Upper lobe of left lung (tissue), 6 donors: ENCODE measurements at regions not wholly inside any gene's neighbourhood (a gene's known extent, or its start where the extent isn't known, plus 50 kb on each side); places are given as distances from the start of the nearest gene placed in this dataset.

ENCODE experiments used
- ATAC-seq, 2 donors: fragments of 200-7000 bp; cut with Tn5 transposase; one replicate each; pipeline ENCODE4 v1.9.1; 2022; ENCODE audit warnings: mild to moderate bottlenecking in 2 of 2, moderate library complexity in 2 of 2; ENCODE audit not compliant: low FRiP score in 2 of 2
- DNase-seq, 2 donors: peaks; one replicate each; pipeline ENCODE4 v3.0.0-alpha.2; 2019 to 2020
- H3K27ac ChIP-seq, 4 donors: fragments of 200-600 bp; sonication (generic); one replicate each; pipeline ENCODE4 v1.5.1; 2016 to 2019
- H3K27me3 ChIP-seq, 4 donors: fragments of 200-600 bp; sonication (generic); one replicate each; pipeline ENCODE4 v1.5.1; 2017 to 2019
- H3K36me3 ChIP-seq, 4 donors: fragments of 200-600 bp; sonication (generic); one replicate each; pipeline ENCODE4 v1.5.1; 2016 to 2019
- H3K4me1 ChIP-seq, 4 donors: fragments of 200-600 bp; sonication (generic); one replicate each; pipeline ENCODE4 v1.5.1; 2018 to 2019
- H3K4me3 ChIP-seq, 4 donors: fragments of 200-600 bp; sonication (generic); one replicate each; pipeline ENCODE4 v1.5.1; 2017 to 2019; ENCODE audit warnings: mild to moderate bottlenecking in 2 of 4, moderate library complexity in 1 of 4
- H3K9me3 ChIP-seq, 4 donors: fragments of 200-600 bp; sonication (generic); one replicate each; pipeline ENCODE4 v1.5.1; 2018 to 2019
- CTCF ChIP-seq, 6 experiments: fragments of 450-650 bp in 4 of 6; fragments of 200-600 bp in 2 of 6; sonication (generic) in 2 of 6; IDR thresholded peaks; one replicate each; pipeline ENCODE4 v1.5.1; 2016 to 2019; ENCODE audit warnings: antibody characterized with exemption in 6 of 6
- EP300 ChIP-seq, 4 donors: sonication (generic); formaldehyde crosslinking; IDR thresholded peaks; one replicate each; pipeline ENCODE4 v1.5.1; 2017; ENCODE audit warnings: antibody characterized with exemption in 4 of 4, control low read depth in 2 of 4
- POLR2A ChIP-seq, 4 donors: fragments of 450-650 bp; IDR thresholded peaks; one replicate each; pipeline ENCODE4 v1.5.1; 2016 to 2017; ENCODE audit warnings: antibody characterized with exemption in 4 of 4, mild to moderate bottlenecking in 2 of 4
- POLR2AphosphoS5 ChIP-seq, 2 donors: sonication (generic); formaldehyde crosslinking; IDR thresholded peaks; one replicate each; pipeline ENCODE4 v1.5.1; 2017; ENCODE audit warnings: antibody characterized with exemption in 2 of 2
- WGBS, 2 donors: methylation state at CpG; one replicate each; pipeline ENCODE4 v1.1.5; 2017 to 2018; 5-methylcytosine and 5-hydroxymethylcytosine counted together
- donor health status: DM: no; HTN: no; CAD: no; lungs with moderate emphysema.
- donor health status: DM: no; HTN: yes; CAD: no; lungs with severe emphysema.

GRCh38 chr11:24311974-24312373, 184.9 kb upstream of the LUZP2 start:
- TF ChIP-seq POLR2AphosphoS5 (IDR thresholded peaks at IDR 0.05) (no peak), EP300 (IDR thresholded peaks at IDR 0.05) (no peak), CTCF (IDR thresholded peaks at IDR 0.05) (no peak)
- Histone ChIP-seq H3K27ac (no peak overlapping the region), H3K27me3 (no peaks in the 10 kb centered on the region), H3K36me3 (no peaks in the 10 kb centered on the region), H3K4me3 (no peak overlapping the region), H3K9me3 (peaks cover 0 to 3% (median 0%) of the 10 kb centered on the region in 4 donors), H3K4me1 (no peaks in the 10 kb centered on the region)
- ATAC-seq (no peak), DNase-seq (no peak)
- 73 to 76% methylated on average over 2 of the region's 2 CpGs for WGBS, 2 donors

- no peak for DNase-seq
- H3K36me3 ChIP-seq: no peaks in the 10 kb centered on the region
- H3K27ac ChIP-seq: no peak overlapping the region
Measured at GRCh38 chr11:24312464-24313238, 184.2 kb upstream of the LUZP2 start.

DNA sequence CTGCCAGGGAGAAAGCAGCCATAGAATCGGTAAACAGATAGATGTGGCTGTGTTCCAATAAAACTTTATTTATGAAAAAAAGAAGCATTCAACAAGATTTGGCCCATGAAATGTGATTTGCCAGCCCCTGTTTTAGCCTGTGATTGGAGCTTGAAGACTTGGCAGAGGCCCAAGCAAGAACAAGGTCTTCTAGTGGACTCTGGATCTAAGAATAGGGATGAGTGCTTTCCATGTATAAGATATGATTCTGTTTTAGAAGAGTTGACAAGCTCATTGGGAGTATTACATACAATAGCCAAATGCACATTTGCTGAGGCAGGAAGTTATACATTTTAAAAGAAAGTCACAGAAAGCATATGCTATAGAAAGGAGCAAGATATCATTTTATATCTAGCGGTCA, 175.6 kb upstream of the LUZP2 start:
- no peak for ATAC-seq
- no peak for DNase-seq
- no peak for TF ChIP-seq EP300 (IDR thresholded peaks at IDR 0.05)
- TF ChIP-seq CTCF (IDR thresholded peaks at IDR 0.05): no peak
- TF ChIP-seq POLR2A (IDR thresholded peaks at IDR 0.05): no peak
- TF ChIP-seq POLR2AphosphoS5 (IDR thresholded peaks at IDR 0.05): no peak
- peaks cover 0 to 8% (median 0%) of the 10 kb centered on the region in 4 donors for H3K9me3 ChIP-seq
- no peaks in the 10 kb centered on the region for H3K4me1 ChIP-seq
- H3K27ac ChIP-seq: no peak overlapping the region
- 93 to 95% methylated on average over 2 of the region's 2 CpGs for WGBS, 2 donors
- H3K4me3 ChIP-seq: no peak overlapping the region
- H3K27me3 ChIP-seq: no peaks in the 10 kb centered on the region
- no peaks in the 10 kb centered on the region for H3K36me3 ChIP-seq

More at GRCh38 chr11:24312464-24313238, 184.2 kb upstream of the LUZP2 start:
- no peak for TF ChIP-seq POLR2AphosphoS5 (IDR thresholded peaks at IDR 0.05)
- no peak for TF ChIP-seq POLR2A (IDR thresholded peaks at IDR 0.05)
- TF ChIP-seq CTCF (IDR thresholded peaks at IDR 0.05): no peak
- TF ChIP-seq EP300 (IDR thresholded peaks at IDR 0.05): no peak
- Histone ChIP-seq H3K27me3 (no peaks in the 10 kb centered on the region), H3K4me3 (no peak overlapping the region), H3K4me1 (no peaks in the 10 kb centered on the region), H3K9me3 (peaks cover 0 to 3% (median 0%) of the 10 kb centered on the region in 4 donors)
- WGBS, 2 donors: 69 to 74% methylated on average over 2 of the region's 2 CpGs
- no peak for ATAC-seq

DNA sequence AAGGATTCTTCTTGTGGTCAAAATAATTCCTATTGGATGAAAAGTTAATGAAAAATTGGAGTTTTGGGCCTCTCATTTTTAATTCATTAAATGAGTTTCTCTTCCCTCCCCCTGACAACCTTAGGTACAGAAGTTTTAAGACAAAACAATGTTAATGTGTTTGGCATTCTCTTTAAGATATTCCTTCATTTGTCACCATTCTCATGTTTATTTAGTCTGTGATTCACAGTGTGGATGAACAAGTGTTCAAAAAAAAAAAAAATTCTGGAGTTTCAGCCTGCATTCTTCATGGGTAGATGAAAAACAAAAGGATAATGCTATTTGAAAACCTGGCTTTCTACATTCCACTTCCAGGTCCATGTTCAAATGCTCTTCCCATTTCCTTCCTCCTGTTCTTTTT, 172.6 kb upstream of the LUZP2 start:
- H3K36me3 ChIP-seq: no peaks in the 10 kb centered on the region
- H3K4me1 ChIP-seq: no peaks in the 10 kb centered on the region
- H3K4me3 ChIP-seq: no peak overlapping the region
- no peaks in the 10 kb centered on the region for H3K9me3 ChIP-seq
- no peak overlapping the region for H3K27ac ChIP-seq
- ATAC-seq (no peak), DNase-seq (no peak)
- H3K27me3 ChIP-seq: no peaks in the 10 kb centered on the region
- TF ChIP-seq POLR2A (IDR thresholded peaks at IDR 0.05) (no peak), CTCF (IDR thresholded peaks at IDR 0.05) (no peak), POLR2AphosphoS5 (IDR thresholded peaks at IDR 0.05) (no peak), EP300 (IDR thresholded peaks at IDR 0.05) (no peak)

DNA sequence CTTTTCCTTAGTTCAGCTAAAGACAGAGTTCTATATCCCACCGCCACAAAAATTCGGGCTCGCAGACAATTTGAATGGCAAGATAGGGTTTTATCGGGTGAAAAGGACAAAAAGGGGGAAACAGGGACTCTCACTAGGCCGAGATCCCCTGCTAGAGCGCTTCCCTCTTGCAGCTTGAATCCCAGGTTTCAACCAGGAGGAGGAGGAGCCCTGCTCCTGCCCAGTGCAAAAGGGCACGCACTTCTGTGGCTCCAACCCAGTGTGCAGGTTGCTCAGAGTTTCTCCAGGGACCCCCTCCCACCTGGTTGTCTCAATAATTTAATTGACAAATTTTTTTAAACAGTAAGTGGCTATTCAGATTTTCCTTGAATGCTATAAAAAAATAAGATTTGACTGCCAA, 152.6 kb upstream of the LUZP2 start:
- H3K27ac ChIP-seq: no peak overlapping the region
- TF ChIP-seq POLR2A (IDR thresholded peaks at IDR 0.05) (no peak), CTCF (IDR thresholded peaks at IDR 0.05) (no peak), POLR2AphosphoS5 (IDR thresholded peaks at IDR 0.05) (no peak), EP300 (IDR thresholded peaks at IDR 0.05) (no peak)
- no peak overlapping the region for H3K4me3 ChIP-seq

More for the DNA sequence above, 152.6 kb upstream of the LUZP2 start:
- ATAC-seq: no peak
- no peaks in the 10 kb centered on the region for H3K27me3 ChIP-seq
- no peaks in the 10 kb centered on the region for H3K4me1 ChIP-seq
- no peaks in the 10 kb centered on the region for H3K9me3 ChIP-seq
- 77 to 79% methylated on average over 7 of the region's 7 CpGs for WGBS, 2 donors
- no peaks in the 10 kb centered on the region for H3K36me3 ChIP-seq
- no peak for DNase-seq
